ENCODE measurements at regions not wholly inside any gene's neighbourhood (a gene's known extent, or its start where the extent isn't known, plus 50 kb on each side); places are given as distances from the start of the nearest gene placed in this dataset.

- no peaks in the 10 kb centered on the region for H3K4me1 ChIP-seq (ENCODE audit: insufficient read depth, low read length)
- no peak overlapping the region for H3K18ac ChIP-seq (ENCODE audit: insufficient read length, low read depth, low read length)
- no peak overlapping the region for H3T11ph ChIP-seq (ENCODE audit: low read length)
- no CpG with 5 or more reads among the region's 5 CpGs for WGBS (ENCODE audit: extremely low coverage, insufficient read length, low lambda C conversion rate)
- no peak overlapping the region for H2AK5ac ChIP-seq (ENCODE audit: insufficient read length, low read length)
- no peaks in the 10 kb centered on the region for H3K23me2 ChIP-seq (ENCODE audit: insufficient read length, low read depth, low read length, poor library complexity, severe bottlenecking)
- H2BK5ac ChIP-seq (ENCODE audit: insufficient read length, low read length), result no peak overlapping the region
- TF ChIP-seq CTCF (conservative IDR thresholded peaks at IDR 0.05), result no peak
- H3K23ac ChIP-seq (ENCODE audit: insufficient read length, low read depth, low read length), result no peak overlapping the region
- no peak overlapping the region for H3K4ac ChIP-seq (ENCODE audit: low read depth, low read length)
- Mint-ChIP-seq H3K36me3 (ENCODE audit: insufficient read depth in 1 of 3, low read depth in 3 of 3) (peaks cover 2 to 19% (median 17%) of the 10 kb centered on the region in 3 experiments; a peak in 4 of 7 replicates), H3K4me3 (no peak overlapping the region), H3K9me3 (peaks cover 22 to 23% of the 10 kb centered on the region in 2 experiments), H3K27ac (no peak overlapping the region), H3K4me1 (no peaks in the 10 kb centered on the region), H3K27me3 (ENCODE audit: low read depth) (no peaks in the 10 kb centered on the region; the same call in 1 of the 2 replicates)
- DNase-seq, result no peak
- H3K79me2 ChIP-seq (ENCODE audit: insufficient read depth, low read length), result no peaks in the 10 kb centered on the region
- H3K14ac ChIP-seq (ENCODE audit: insufficient read depth, low read length), result no peak overlapping the region
- no peak overlapping the region for H4K8ac ChIP-seq (replicated peaks; ENCODE audit: insufficient read length, low read depth, low read length)
- H3K27ac ChIP-seq (ENCODE audit: insufficient read length, low read depth, low read length), result no peak overlapping the region
- H3K4me2 ChIP-seq (ENCODE audit: insufficient read depth, insufficient read length, low read length), result no peak overlapping the region
- peaks cover 8% of the 10 kb centered on the region for H3K9me3 ChIP-seq (ENCODE audit: control insufficient read depth, low read depth, low read length)
- no peak overlapping the region for H2BK20ac ChIP-seq (ENCODE audit: low read depth, low read length, poor library complexity, severe bottlenecking)
- H3K27me3 ChIP-seq (ENCODE audit: insufficient read depth, low read length), result no peaks in the 10 kb centered on the region
- no peaks in the 10 kb centered on the region for H3K79me1 ChIP-seq (ENCODE audit: insufficient read depth, low read depth, low read length, poor library complexity, severe bottlenecking)
- H2BK120ac ChIP-seq (ENCODE audit: low read depth, low read length, poor library complexity, severe bottlenecking), result no peak overlapping the region
- no peak overlapping the region for H3K56ac ChIP-seq (ENCODE audit: insufficient read length, low read depth, low read length)
- H4K5ac ChIP-seq (ENCODE audit: insufficient read length, low read depth, low read length), result no peak overlapping the region
- no peak overlapping the region for H2BK15ac ChIP-seq (ENCODE audit: low read depth, low read length)
- H4K20me1 ChIP-seq (ENCODE audit: control insufficient read depth, insufficient read depth, insufficient read length), result no peaks in the 10 kb centered on the region
- H2BK12ac ChIP-seq (ENCODE audit: insufficient read length, low read depth, low read length), result no peak overlapping the region
- H4K91ac ChIP-seq (ENCODE audit: insufficient read length, low read depth, low read length), result no peak overlapping the region
- no peak overlapping the region for H3K9ac ChIP-seq (ENCODE audit: extremely low read depth, insufficient read length, low read length)
- H2AFZ ChIP-seq (ENCODE audit: low read length), result no peak overlapping the region
Measured at GRCh38 chr19:34023381-34023780, 148.9 kb upstream of the LSM14A start.

Measured in H9 (cell line).